Testis (tissue), 2 donors: ENCODE measurements at regions not wholly inside any gene's neighbourhood (a gene's known extent, or its start where the extent isn't known, plus 50 kb on each side); places are given as distances from the start of the nearest gene placed in this dataset.

Experiments
- DNase-seq: peaks from one replicate; pipeline ENCODE4 v3.0.0-alpha.2; 2019
- H3K27ac ChIP-seq, 2 donors: fragments of 200-600 bp; sonication (generic); one replicate each; pipeline ENCODE4 v1.5.1; 2019
- H3K27me3 ChIP-seq: fragments of 200-600 bp; sonication (generic); one replicate; pipeline ENCODE4 v1.5.1; 2019
- H3K36me3 ChIP-seq: fragments of 200-600 bp; sonication (generic); one replicate; pipeline ENCODE4 v1.5.1; 2017; ENCODE audit warnings: low read depth; ENCODE audit errors: missing control alignments
- H3K4me1 ChIP-seq: fragments of 200-600 bp; sonication (generic); one replicate; pipeline ENCODE4 v1.5.1; 2019
- H3K4me3 ChIP-seq, 2 donors: fragments of 200-600 bp; sonication (generic); one replicate each; pipeline ENCODE4 v1.5.1; 2017 to 2019
- H3K9me3 ChIP-seq: fragments of 200-600 bp; sonication (generic); one replicate; pipeline ENCODE4 v1.5.1; 2017
- CTCF ChIP-seq, 3 experiments: fragments of 450-650 bp in 2 of 3; fragments of 200-600 bp in 1 of 3; sonication (generic) in 1 of 3; IDR thresholded peaks; one replicate each; pipeline ENCODE4 v1.5.1; 2016 to 2019; ENCODE audit warnings: antibody characterized with exemption in 3 of 3, mild to moderate bottlenecking in 2 of 3, moderate library complexity in 1 of 3
- POLR2A ChIP-seq: fragments of 450-650 bp; IDR thresholded peaks from one replicate; pipeline ENCODE4 v1.6.1; 2017; ENCODE audit warnings: antibody characterized with exemption, mild to moderate bottlenecking, moderate library complexity
- WGBS, 2 donors: methylation state at CpG; one replicate each; pipeline ENCODE4 v1.1.5; 2018; 5-methylcytosine and 5-hydroxymethylcytosine counted together
- intact Hi-C: fragments of 100-400 bp; cut with DNase I; formaldehyde crosslinking; loops from one replicate; pipeline ENCODE4 v1.15.1; 2023; ENCODE audit warnings: low total_unique reads

DNA sequence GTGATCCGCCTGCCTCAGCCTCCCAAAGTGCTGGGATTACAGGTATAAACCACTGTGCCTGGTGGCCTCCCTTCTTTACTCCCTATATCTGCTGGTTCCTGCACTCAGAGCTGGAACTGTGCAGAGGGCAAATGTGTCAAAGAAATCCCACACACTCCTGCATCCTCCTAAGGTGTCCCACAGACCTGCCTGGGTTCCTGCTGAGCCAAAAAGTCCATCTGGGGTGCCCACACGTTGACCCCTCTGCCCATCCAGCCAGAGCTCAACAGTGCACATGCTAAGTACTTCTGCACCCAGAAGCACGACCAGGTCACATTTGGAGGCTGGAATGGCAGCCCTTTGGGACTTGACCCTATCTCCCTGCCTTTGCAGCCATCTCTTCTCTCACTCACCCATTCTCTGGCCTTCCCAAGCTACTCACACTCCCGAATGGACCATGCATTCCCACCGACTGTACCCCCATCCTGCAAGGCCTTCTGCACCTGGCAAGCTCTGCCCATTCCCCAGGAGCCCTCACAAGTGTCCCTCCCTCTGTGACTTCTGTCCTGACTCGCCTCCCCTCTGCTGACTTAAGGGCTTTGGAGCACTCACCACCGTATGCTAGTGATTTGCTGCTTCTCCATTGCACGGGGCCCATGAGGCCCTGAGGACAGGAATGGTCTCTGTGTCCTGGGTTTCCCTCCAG lies 152.1 kb downstream of the KCTD15 start:
- no peak for DNase-seq
- Histone ChIP-seq H3K27ac (no peak overlapping the region), H3K9me3 (no peaks in the 10 kb centered on the region), H3K27me3 (no peaks in the 10 kb centered on the region), H3K4me1 (no peaks in the 10 kb centered on the region), H3K36me3 (no peaks in the 10 kb centered on the region), H3K4me3 (no peak overlapping the region)
- no peak for TF ChIP-seq CTCF (IDR thresholded peaks at IDR 0.05)
- TF ChIP-seq POLR2A, result no peak
- WGBS, 2 donors, result 72 to 77% methylated on average over 8 of the region's 8 CpGs
- intact Hi-C loops, result no loop called here

GRCh38 chr19:33950091-33950750 lies 153.6 kb downstream of the KCTD15 start:
- H3K36me3 ChIP-seq, result no peaks in the 10 kb centered on the region
- H3K4me3 ChIP-seq, result no peak overlapping the region
- H3K4me1 ChIP-seq, result no peaks in the 10 kb centered on the region
- no peak for TF ChIP-seq CTCF (IDR thresholded peaks at IDR 0.05)
- TF ChIP-seq POLR2A, result no peak
- intact Hi-C loops, result no loop called here
- no peak overlapping the region for H3K27ac ChIP-seq
- no peaks in the 10 kb centered on the region for H3K27me3 ChIP-seq
- no peaks in the 10 kb centered on the region for H3K9me3 ChIP-seq
- DNase-seq, result no peak
- 87 to 92% methylated on average over 17 of the region's 17 CpGs for WGBS, 2 donors

DNA sequence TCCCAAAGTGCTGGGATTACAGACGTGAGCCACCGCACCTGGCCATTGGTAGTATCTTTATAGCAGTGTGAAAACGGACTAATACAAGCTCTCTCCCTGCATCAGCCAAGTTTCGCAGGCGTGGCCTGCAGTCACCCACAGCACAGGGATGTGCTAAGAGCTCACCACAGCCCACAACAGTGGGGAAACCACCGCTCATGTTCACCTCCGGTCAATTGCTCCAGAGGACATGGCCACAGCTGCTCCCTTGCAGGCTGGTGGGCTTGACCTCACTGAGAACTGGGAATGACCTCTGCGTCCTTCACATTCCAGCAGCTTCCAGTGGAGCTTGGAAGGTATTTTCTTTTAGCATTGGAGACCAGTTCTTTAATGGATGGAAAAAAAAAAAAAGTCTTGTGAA lies 156.4 kb downstream of the KCTD15 start:
- Histone ChIP-seq H3K4me1 (no peaks in the 10 kb centered on the region), H3K4me3 (no peak overlapping the region), H3K27ac (no peak overlapping the region), H3K27me3 (no peaks in the 10 kb centered on the region), H3K9me3 (no peaks in the 10 kb centered on the region), H3K36me3 (no peaks in the 10 kb centered on the region)
- TF ChIP-seq CTCF (IDR thresholded peaks at IDR 0.05) (no peak), POLR2A (no peak)
- intact Hi-C loops, result no loop called here
- no peak for DNase-seq
- 66 to 69% methylated on average over 3 to 8 of the region's 8 CpGs for WGBS, 2 donors

GRCh38 chr19:33953592-33953991 lies 156.9 kb downstream of the KCTD15 start:
- Histone ChIP-seq H3K27me3 (no peaks in the 10 kb centered on the region), H3K36me3 (no peaks in the 10 kb centered on the region), H3K4me1 (no peaks in the 10 kb centered on the region), H3K27ac (no peak overlapping the region), H3K9me3 (no peaks in the 10 kb centered on the region), H3K4me3 (no peak overlapping the region)
- WGBS, 2 donors, result 55 to 59% methylated on average over 4 of the region's 4 CpGs
- DNase-seq, result no peak
- TF ChIP-seq CTCF (IDR thresholded peaks at IDR 0.05) (no peak), POLR2A (no peak)
- intact Hi-C loops, result no loop called here

DNA sequence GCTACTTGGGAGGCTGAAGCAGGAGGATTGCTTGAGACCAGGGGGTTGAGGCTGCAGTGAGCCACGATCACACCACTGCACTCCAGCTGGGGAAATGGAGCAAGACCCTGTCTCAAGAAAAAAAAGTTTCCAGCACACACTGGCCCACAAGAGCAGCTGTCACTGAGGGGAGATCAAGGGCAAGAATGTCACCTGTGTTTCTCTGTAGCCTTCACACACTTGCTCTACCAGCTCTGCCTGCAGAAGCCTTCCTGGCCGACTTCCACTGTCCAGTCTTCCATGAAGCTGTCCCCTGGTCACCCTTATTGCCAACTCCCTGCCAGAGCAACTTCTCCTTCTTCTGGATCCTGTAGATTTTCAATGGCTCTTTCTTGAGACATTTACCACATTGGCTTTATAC lies 158.0 kb downstream of the KCTD15 start:
- TF ChIP-seq POLR2A (no peak), CTCF (IDR thresholded peaks at IDR 0.05) (no peak)
- DNase-seq, result no peak
- 94 to 100% methylated on average over 2 of the region's 2 CpGs for WGBS, 2 donors
- intact Hi-C loops, result no loop called here
- Histone ChIP-seq H3K4me1 (no peaks in the 10 kb centered on the region), H3K4me3 (no peak overlapping the region), H3K27ac (no peak overlapping the region), H3K27me3 (no peaks in the 10 kb centered on the region), H3K9me3 (no peaks in the 10 kb centered on the region), H3K36me3 (no peaks in the 10 kb centered on the region)
